SJSA1 (cell line): ENCODE measurements at regions not wholly inside any gene's neighbourhood (a gene's known extent, or its start where the extent isn't known, plus 50 kb on each side); places are given as distances from the start of the nearest gene placed in this dataset.

Experiments used
- DNase-seq, 2 experiments: peaks; one replicate each; pipeline ENCODE4 v3.0.0-alpha.2; 2015 to 2020; ENCODE audit warnings: low spot score in 2 of 2, low read depth in 1 of 2
- H3K27ac ChIP-seq: fragments of 250-450 bp; sonication (Bioruptor Pico); 2 replicates; pipeline ENCODE4 v1.5.1; 2020; ENCODE audit warnings: mild to moderate bottlenecking, moderate library complexity
- H3K27me3 ChIP-seq: fragments of 250-450 bp; sonication (Bioruptor Pico); replicated peaks from 2 replicates; pipeline ENCODE4 v1.5.1; 2020; ENCODE audit warnings: mild to moderate bottlenecking, moderate library complexity
- H3K36me3 ChIP-seq: fragments of 250-450 bp; sonication (Bioruptor Pico); 2 replicates; pipeline ENCODE4 v1.5.1; 2020; ENCODE audit warnings: mild to moderate bottlenecking
- H3K4me1 ChIP-seq: fragments of 250-450 bp; sonication (Bioruptor Pico); replicated peaks from 2 replicates; pipeline ENCODE4 v1.6.1; 2021; ENCODE audit warnings: mild to moderate bottlenecking
- H3K4me3 ChIP-seq: fragments of 250-450 bp; sonication (Bioruptor Pico); 2 replicates; pipeline ENCODE4 v1.5.1; 2020; ENCODE audit warnings: mild to moderate bottlenecking
- H3K9me3 ChIP-seq: fragments of 250-450 bp; sonication (Bioruptor Pico); replicated peaks from 2 replicates; pipeline ENCODE4 v1.5.1; 2020; ENCODE audit warnings: mild to moderate bottlenecking

DNA sequence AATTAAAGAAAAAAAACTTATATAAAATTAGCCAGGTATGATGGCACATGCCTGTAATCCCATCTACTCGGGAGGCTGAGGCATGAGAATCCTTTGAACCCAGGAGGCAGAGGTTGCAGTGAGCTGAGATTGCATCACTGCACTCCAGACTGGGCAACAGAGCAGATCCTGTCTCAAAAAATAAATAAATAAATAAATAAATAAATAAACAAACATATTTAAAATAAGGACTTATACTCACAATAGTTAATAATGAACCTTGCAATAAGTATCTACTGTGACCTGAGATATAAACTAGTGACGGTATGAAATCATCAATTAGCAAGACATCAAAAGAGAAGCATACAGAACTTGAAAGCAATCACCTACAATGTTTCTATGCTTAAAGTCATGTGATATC is 548.4 kb upstream of the JARID2 start:
- no peaks in the 10 kb centered on the region for H3K27me3 ChIP-seq
- H3K4me1 ChIP-seq = no peaks in the 10 kb centered on the region
- no peak overlapping the region for H3K27ac ChIP-seq
- no peaks in the 10 kb centered on the region for H3K9me3 ChIP-seq
- no peaks in the 10 kb centered on the region for H3K36me3 ChIP-seq
- DNase-seq = no peak
- no peak overlapping the region for H3K4me3 ChIP-seq

- Histone ChIP-seq H3K36me3 (no peaks in the 10 kb centered on the region), H3K27me3 (no peaks in the 10 kb centered on the region), H3K27ac (no peak overlapping the region), H3K4me1 (no peaks in the 10 kb centered on the region), H3K9me3 (no peaks in the 10 kb centered on the region), H3K4me3 (no peak overlapping the region)
- no peak for DNase-seq
Measured at GRCh38 chr6:14699803-14700601, 545.9 kb upstream of the JARID2 start.

DNA sequence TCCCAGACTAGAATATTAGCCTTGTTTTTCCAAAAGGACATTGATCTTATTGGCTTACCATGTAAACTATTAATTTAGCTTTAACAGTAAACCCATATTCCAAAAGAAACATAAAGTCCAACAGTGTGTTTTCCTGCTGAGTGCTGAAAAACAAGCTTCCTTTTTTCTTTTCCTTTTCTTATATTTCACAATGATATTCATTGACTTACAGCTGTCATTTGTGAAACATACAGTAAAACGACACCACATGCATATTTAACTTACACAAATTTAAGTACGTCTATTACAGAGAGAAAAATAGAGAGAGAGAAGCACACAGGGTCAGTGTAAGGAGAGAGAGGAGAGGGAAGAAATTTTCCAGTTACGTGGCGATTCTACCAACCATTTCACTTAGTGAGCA is 543.9 kb upstream of the JARID2 start:
- no peaks in the 10 kb centered on the region for H3K9me3 ChIP-seq
- H3K27ac ChIP-seq = no peak overlapping the region

DNA sequence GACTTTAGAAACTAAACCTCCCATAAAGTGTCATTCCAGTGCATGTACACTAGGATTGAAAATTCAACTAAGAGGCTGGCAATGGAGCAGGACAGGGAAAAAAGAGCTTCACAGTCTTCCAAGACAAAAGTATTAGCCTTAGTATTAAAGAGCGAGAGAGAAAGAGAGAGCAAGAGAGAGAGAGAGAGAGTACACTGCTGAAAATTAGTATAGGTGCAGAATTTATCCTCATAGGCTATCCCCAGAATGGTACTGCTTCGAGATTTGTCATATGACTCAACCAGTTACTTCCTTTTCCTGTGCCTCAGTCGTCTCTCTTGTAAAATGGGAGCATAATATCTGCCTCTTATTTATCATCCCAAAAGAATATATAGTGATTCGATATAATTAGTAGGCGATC is 543.2 kb upstream of the JARID2 start:
- no peaks in the 10 kb centered on the region for H3K36me3 ChIP-seq
- no peaks in the 10 kb centered on the region for H3K27me3 ChIP-seq
- H3K4me1 ChIP-seq = peaks cover 11% of the 10 kb centered on the region
- no peak overlapping the region for H3K27ac ChIP-seq
- no peak for DNase-seq
- H3K9me3 ChIP-seq = no peaks in the 10 kb centered on the region
- H3K4me3 ChIP-seq = no peak overlapping the region

More for the DNA sequence above, 543.9 kb upstream of the JARID2 start:
- Histone ChIP-seq H3K27me3 (no peaks in the 10 kb centered on the region), H3K4me3 (no peak overlapping the region), H3K4me1 (peaks cover 10% of the 10 kb centered on the region), H3K36me3 (no peaks in the 10 kb centered on the region)
- DNase-seq = no peak

DNA sequence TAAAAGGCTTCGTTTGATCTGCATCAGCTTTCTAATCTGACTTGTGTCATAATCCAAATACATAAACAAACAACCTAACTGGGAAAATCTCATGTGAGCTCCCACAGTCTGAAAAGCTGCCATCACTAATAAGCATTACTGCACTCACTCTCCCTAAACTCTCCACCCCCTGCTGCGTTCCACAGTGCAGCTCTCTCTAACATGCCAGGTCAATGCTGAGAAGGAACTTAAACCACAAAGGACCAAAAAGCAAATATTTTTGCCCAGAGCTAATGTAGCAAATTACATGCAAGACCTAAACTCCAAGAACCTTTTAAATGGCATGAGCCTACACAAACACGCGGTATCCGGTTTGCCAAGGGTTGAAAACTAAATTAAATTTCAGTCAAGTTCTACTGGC is 542.3 kb upstream of the JARID2 start:
- Histone ChIP-seq H3K9me3 (no peaks in the 10 kb centered on the region), H3K27me3 (no peaks in the 10 kb centered on the region), H3K4me1 (peaks cover 11% of the 10 kb centered on the region), H3K36me3 (no peaks in the 10 kb centered on the region), H3K27ac (no peak overlapping the region), H3K4me3 (no peak overlapping the region)
- DNase-seq = no peak

GRCh38 chr6:14704383-14705271 is 541.2 kb upstream of the JARID2 start:
- Histone ChIP-seq H3K27ac (no peak overlapping the region), H3K36me3 (no peaks in the 10 kb centered on the region)
- no peak for DNase-seq

DNA sequence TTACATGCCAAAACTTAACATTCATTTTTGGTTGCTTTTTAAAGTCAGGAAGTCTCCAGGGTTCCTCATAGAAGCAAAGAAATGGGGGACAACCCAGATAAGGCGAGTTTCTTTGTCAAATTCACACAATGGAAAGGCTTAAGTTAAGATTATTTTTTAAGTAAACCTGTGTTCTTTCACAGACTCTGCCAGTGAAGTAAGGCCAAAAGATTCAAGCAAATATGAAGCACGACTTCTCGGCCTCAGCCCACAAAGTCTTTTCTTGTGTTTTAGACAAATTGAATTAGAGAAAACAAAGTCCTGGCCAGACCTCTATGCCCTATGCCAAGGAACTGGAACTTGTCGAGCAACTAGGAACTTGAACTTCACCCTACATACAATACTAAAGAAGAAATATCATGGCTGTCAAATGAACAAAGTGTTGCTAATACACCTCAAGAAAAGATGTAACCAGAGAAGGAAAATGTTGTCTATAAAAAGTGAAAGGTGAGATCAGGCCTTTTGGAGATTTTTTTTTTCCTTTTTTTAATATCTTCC is 540.0 kb upstream of the JARID2 start:
- no peak overlapping the region for H3K4me3 ChIP-seq
- no peak for DNase-seq

More at GRCh38 chr6:14704383-14705271, 541.2 kb upstream of the JARID2 start:
- H3K27me3 ChIP-seq = no peaks in the 10 kb centered on the region
- H3K4me1 ChIP-seq = peaks cover 11% of the 10 kb centered on the region
- H3K4me3 ChIP-seq = no peak overlapping the region
- no peaks in the 10 kb centered on the region for H3K9me3 ChIP-seq

DNA sequence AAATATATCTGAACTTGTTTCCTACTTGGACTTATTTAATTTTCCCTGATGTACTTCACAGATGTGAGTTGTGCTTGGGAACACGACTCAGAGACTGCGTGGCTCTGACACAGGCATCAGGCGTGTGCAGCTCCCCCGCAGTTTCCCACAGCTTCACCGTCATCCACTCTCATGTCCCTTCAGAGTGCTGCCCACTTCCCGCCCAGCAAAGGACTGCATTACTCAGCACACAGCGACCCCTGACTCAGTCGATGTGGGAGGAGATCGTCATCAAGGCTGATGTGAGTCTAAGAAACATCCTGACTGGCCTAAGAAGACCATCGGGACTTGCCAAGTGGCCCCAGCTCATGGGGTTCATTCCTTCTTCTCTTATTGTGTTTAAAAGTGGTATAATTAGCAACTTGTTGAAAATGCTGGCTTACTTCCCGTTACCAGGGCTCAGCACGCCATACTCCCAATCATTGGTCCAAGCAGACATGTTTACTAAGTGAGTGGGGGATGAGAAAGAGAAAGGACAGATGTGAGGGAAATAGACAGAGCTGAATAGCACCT is 539.4 kb upstream of the JARID2 start:
- Histone ChIP-seq H3K27ac (peak overlapping the region; percentile 21; the same call in 1 of the 2 replicates), H3K9me3 (no peaks in the 10 kb centered on the region), H3K27me3 (no peaks in the 10 kb centered on the region), H3K4me1 (peaks cover 17% of the 10 kb centered on the region), H3K36me3 (no peaks in the 10 kb centered on the region), H3K4me3 (no peak overlapping the region)
- DNase-seq = peak; percentile 51 to 73

More for the DNA sequence above, 540.0 kb upstream of the JARID2 start:
- no peaks in the 10 kb centered on the region for H3K9me3 ChIP-seq
- H3K36me3 ChIP-seq = no peaks in the 10 kb centered on the region
- no peak overlapping the region for H3K27ac ChIP-seq
- H3K4me1 ChIP-seq = peaks cover 11% of the 10 kb centered on the region
- no peaks in the 10 kb centered on the region for H3K27me3 ChIP-seq

GRCh38 chr6:14707276-14707675 is 538.6 kb upstream of the JARID2 start:
- H3K4me3 ChIP-seq = no peak overlapping the region
- H3K9me3 ChIP-seq = no peaks in the 10 kb centered on the region
- DNase-seq = no peak

DNA sequence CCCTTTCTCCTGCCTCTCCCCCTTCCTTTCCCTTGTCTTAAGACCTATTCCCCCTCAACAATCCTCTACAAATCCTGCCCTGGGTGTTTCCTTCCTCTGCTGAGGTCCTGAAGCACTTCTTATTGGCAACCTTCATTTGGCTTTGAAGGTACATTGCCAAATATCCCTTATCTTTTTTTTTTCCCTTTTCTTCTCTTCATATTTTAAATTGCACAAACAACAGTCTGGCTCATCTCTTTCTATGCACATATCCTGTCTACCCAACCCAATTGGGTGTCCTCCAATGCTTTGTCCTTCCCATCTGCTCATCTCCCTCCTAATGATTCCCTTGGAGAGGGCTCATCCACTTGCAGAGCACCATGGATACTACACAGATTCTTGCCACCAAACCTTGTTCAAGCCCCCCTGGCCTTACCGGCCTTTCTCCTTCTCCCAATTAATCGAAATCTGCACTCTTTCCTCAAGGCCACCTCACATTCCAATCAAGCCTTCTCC is 537.9 kb upstream of the JARID2 start:
- DNase-seq = no peak
- H3K9me3 ChIP-seq = no peaks in the 10 kb centered on the region
- no peak overlapping the region for H3K4me3 ChIP-seq
- H3K36me3 ChIP-seq = no peaks in the 10 kb centered on the region
- H3K4me1 ChIP-seq = peaks cover 28% of the 10 kb centered on the region
- H3K27ac ChIP-seq = no peak overlapping the region
- no peaks in the 10 kb centered on the region for H3K27me3 ChIP-seq

More at GRCh38 chr6:14707276-14707675, 538.6 kb upstream of the JARID2 start:
- H3K4me1 ChIP-seq = peaks cover 23% of the 10 kb centered on the region
- no peaks in the 10 kb centered on the region for H3K27me3 ChIP-seq
- no peaks in the 10 kb centered on the region for H3K36me3 ChIP-seq
- H3K27ac ChIP-seq = no peak overlapping the region

- H3K9me3 ChIP-seq = no peaks in the 10 kb centered on the region
- no peak overlapping the region for H3K27ac ChIP-seq
- H3K36me3 ChIP-seq = no peaks in the 10 kb centered on the region
- peaks cover 34% of the 10 kb centered on the region for H3K4me1 ChIP-seq
- no peak for DNase-seq
- no peak overlapping the region for H3K4me3 ChIP-seq
- no peaks in the 10 kb centered on the region for H3K27me3 ChIP-seq
Measured at GRCh38 chr6:14709066-14709670, 536.7 kb upstream of the JARID2 start.

DNA sequence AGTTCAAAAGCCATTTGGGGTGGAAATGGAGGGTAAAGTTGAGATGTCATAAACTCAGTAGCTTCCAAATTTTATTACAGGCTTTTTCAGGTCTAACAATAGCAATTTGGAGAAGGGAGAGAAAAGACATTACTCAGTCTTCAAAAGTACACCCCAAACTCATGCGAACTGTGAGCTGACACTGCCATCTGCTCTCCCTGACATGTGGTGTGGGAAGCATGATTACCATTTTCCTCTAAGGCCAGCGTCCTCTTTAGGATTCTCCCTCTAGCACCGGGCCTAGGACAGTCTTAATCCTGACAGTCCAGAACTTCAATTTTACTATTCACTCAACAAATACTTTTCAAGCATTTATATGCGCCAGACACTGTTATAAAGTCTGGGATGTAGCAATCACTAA is 536.0 kb upstream of the JARID2 start:
- peaks cover 34% of the 10 kb centered on the region for H3K4me1 ChIP-seq
- H3K9me3 ChIP-seq = no peaks in the 10 kb centered on the region
- no peak overlapping the region for H3K4me3 ChIP-seq
- H3K27me3 ChIP-seq = no peaks in the 10 kb centered on the region
- H3K27ac ChIP-seq = no peak overlapping the region
- DNase-seq = no peak
- no peaks in the 10 kb centered on the region for H3K36me3 ChIP-seq

- H3K27me3 ChIP-seq = no peaks in the 10 kb centered on the region
- no peak overlapping the region for H3K4me3 ChIP-seq
- no peaks in the 10 kb centered on the region for H3K36me3 ChIP-seq
- no peaks in the 10 kb centered on the region for H3K9me3 ChIP-seq
- H3K27ac ChIP-seq = no peak overlapping the region
- peaks cover 34% of the 10 kb centered on the region for H3K4me1 ChIP-seq
- DNase-seq = no peak
Measured at GRCh38 chr6:14710421-14710820, 535.4 kb upstream of the JARID2 start.
